NCI-H187 treated with DMSO at 0.1 percent for 48 hours (cell line): ENCODE measurements at regions not wholly inside any gene's neighbourhood (a gene's known extent, or its start where the extent isn't known, plus 50 kb on each side); places are given as distances from the start of the nearest gene placed in this dataset.

Source experiments
- DNase-seq: peaks from one replicate; lab custom pipeline; 2025; lab: John Stamatoyannopoulos, UW

- no peak for DNase-seq
Measured at GRCh38 chr1:80059940-80060339, 1053.4 kb upstream of the ADGRL4 start.

DNA sequence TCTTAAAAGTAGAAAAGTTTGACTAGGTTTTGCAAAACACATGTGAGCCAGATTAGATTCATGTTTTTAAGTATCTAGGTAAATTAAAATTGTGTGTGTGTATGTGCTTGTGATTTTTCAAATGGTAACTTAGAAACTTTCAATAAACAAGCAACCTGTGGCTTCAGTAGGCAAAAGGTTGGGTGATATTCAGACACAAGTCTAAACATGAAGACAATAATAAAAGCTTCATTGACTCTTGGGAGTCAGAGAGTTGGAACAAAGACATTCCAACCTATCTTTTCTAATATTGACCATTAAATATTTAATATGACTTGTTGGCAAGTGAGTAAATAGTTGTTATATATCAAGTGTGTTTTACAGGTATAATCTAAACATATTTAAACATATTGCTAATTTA is 1049.6 kb upstream of the ADGRL4 start:
- DNase-seq = no peak

GRCh38 chr1:80054129-80054528 is 1047.6 kb upstream of the ADGRL4 start:
- peak; percentile 83 for DNase-seq

- no peak for DNase-seq
Measured at GRCh38 chr1:80053613-80054012, 1047.1 kb upstream of the ADGRL4 start.

DNA sequence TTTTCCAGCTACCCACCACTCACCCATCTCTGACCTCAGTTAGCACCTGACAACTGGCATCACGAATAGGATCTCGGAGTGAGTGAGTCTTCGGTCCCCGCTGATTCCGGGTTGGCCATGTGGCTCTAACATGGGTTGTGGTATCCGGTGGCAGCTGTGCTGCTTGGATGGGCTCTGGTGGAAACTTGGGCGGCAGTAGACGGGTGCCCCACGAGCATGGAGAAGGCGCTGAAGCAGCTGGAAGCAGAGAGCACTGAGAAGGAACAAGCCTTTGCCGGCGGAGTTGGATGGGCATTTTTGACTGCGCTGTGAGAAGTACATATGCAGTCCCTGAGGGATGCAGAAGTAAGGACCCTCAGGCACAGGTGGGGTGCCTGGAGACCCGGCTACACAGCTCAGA is 1044.0 kb upstream of the ADGRL4 start:
- DNase-seq = no peak

- no peak for DNase-seq
Measured at GRCh38 chr1:80050085-80050484, 1043.6 kb upstream of the ADGRL4 start.

- DNase-seq = no peak
Measured at GRCh38 chr1:80048716-80049115, 1042.2 kb upstream of the ADGRL4 start.

DNA sequence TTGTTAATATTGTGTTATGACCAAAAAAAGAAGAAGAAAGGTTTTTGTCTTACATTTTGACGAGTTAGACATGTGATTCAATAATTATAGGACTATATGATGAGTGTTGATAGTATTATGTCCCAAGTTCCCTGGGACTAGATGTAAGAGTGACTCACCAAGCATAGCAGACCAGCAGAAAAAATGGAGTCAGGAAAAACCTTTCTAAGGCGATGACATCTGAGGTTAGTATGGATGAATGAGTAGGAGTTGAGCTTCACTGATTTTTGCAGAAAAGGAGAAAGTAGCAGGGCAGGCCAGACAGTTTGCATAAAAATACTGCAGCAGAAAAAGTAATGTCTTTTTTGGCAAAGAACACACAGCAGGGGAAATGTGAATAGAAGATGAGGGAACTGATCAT is 1041.3 kb upstream of the ADGRL4 start:
- no peak for DNase-seq

- DNase-seq = no peak
Measured at GRCh38 chr1:80044662-80045061, 1038.1 kb upstream of the ADGRL4 start.

DNA sequence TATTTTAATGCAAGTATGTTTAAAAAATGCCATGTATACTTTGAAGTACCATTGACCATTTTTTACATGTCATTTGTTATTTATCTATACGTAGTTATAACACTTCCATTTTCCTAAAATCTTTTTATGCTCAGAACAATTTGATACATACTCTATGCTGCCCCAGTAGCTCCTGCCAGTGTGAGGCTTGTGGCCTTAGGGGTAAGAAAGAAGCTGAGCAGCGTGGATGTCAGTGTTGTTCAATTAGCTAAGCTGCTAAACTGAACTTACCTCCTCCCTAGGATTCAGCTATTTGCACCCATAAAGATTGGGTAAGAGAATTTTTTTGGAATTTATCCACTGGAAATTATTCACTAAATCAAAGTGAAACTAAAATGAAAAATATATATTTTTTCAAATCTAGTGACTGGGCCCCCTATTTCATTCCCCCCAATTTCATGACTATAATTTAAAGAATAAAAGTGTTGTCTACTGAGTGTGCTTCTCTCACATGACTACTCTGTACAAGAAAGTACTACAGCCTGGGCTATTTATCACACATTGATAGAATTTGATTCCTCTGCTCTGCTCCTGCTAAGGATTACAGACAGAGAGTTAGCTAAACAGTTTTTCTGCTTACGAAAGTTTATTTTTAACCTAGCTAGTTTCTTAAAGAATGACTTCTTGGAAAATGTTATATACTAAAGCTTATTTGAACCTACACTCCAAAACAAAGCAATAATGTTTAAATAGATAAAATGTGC is 1030.3 kb upstream of the ADGRL4 start:
- DNase-seq = no peak

GRCh38 chr1:80023358-80023757 is 1016.8 kb upstream of the ADGRL4 start:
- no peak for DNase-seq

DNA sequence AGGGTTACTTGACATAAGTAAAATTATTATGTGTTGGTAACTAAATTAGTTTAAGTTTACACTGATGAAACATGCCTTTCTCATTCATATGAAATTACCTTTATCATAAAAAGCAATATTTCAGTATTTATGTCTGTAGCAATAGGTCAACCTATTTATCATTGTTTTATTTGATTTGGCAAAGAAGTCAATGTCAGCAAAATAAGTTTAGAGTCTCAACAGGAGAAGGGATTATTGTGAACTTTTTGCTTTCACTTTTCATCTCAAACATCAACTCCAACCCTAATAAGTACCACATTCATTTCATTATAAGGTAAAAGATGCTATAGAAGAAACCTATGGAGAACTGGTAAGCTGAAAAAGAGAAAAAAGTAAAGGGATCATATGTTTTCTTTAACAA is 1015.4 kb upstream of the ADGRL4 start:
- no peak for DNase-seq

DNA sequence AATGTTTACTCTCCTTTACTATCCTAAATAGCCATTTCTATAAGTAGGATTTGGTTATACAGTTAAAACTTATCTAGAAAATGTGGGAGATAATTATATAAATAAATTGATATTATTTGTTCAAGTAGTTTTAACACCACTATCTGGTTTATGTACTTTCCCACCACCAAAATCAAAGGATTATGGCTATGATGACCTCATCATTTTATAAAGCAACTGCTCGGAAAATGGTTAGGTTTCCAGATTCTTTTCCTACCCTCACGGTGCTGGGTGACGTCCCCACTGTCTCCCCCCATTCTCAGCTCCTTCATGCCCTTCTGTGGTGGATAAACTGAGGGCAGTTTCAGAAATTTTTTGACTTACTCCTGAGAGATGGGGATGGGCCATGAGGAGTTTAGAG is 1011.8 kb upstream of the ADGRL4 start:
- no peak for DNase-seq

DNA sequence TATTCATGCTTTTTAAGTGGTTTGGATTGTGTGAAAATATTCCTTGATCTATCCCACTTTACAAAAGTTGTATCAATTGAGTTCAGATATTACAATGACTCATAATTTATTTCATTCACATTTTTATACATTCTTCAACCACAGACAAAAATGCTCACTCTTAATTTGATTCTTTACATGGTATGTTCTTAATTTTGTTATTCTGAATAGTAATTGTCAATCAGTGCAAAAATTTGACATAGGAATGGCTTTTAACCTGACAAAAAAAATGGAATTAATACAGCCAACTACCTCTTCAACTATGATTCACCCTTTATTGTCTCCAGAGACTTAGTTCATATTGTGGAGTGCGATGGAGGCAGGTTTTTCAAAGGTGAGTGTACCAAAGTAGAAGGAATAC is 1002.4 kb upstream of the ADGRL4 start:
- DNase-seq = no peak

DNA sequence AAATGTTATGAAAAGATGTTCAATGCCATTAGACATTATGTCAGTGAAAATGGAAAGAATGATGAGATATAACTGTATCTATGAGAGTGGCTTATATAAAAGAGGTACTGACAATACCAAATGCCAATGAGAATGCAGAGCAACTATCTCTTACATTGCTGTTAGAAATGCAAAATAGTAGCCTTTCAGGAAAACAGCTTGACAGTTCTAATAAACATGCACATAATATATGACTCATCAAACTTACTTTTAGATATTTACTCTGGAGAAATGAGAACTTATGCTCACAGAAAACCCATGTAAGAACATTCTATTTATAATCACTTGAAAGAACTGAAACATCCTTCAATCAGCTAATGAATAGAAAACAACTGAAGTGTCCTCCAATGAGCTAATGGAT is 996.7 kb upstream of the ADGRL4 start:
- DNase-seq = no peak

GRCh38 chr1:79988401-79988800 is 981.9 kb upstream of the ADGRL4 start:
- no peak for DNase-seq

GRCh38 chr1:79982211-79982610 is 975.7 kb upstream of the ADGRL4 start:
- no peak for DNase-seq

DNA sequence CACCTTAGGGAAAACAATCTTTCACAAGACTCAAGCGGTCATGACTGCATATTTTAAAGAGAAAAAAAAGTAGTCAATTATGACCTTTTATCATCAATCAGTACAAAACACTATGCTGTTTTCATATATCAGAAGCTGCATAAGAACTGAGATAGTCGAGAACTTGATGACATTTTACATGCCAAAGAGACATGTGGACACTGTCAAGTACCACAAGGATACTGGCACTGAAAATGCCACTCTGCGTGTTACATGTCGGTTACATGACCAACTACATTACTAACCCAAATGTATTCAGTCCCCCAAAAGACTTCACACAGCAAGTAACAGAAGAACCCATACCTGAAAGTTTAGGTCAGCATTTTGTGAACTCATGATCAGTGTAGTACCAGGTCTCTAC is 975.0 kb upstream of the ADGRL4 start:
- no peak for DNase-seq

DNA sequence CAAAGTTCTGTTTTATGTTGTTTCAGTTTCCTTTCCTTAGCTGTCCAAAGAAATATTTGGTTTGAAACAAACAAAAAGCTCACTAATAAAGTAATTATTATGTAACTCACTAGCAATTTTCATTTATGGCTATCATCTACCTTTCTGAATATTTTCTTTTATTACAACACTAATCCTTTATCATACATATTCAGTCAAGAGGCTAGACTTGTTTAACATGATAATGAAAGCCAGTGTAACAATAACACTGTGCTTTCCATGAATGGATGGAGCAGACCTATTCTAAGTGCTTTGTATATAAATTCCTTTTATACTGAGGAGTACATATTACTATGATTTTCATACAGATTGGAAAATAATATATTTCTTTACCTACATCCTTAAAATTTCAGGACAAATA is 972.8 kb upstream of the ADGRL4 start:
- DNase-seq = no peak

DNA sequence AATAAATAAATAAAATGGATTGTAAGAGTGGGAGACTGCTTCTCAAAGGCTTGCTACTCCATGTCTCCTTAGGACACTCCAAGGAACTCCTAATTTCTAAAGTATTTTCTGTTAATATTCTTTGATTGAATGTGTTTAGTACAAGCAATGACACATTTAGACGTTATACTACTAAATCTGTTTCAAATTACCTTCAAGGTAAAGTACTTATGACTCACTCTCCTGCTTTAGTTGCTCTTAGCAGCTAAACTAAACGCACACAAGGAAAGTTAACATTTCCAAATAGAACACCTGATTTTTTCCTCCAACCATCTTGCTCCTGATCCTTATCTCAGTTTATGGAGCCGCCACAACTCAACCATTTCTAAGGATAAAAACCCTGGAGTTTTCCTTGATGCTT is 969.8 kb upstream of the ADGRL4 start:
- no peak for DNase-seq

GRCh38 chr1:79974659-79975058 is 968.1 kb upstream of the ADGRL4 start:
- DNase-seq = no peak

DNA sequence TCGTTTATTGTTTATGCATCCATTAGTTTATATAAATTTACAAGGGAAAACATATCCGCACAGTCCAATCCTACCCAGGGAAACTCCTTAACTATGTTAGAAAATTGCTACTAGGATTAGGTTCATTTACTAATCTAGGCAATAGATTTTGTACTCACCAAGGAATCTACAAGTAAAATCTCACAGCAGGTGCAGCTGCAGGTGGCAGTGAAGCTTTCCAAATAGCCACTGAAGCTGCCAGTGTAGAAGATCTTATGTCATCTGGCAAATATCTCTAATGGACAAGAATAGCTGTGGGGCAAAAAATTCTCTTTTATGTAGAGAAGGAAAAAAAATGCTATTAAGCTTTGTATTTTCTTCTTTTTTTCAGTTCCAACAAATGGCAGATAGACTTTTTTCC is 963.4 kb upstream of the ADGRL4 start:
- DNase-seq = no peak

DNA sequence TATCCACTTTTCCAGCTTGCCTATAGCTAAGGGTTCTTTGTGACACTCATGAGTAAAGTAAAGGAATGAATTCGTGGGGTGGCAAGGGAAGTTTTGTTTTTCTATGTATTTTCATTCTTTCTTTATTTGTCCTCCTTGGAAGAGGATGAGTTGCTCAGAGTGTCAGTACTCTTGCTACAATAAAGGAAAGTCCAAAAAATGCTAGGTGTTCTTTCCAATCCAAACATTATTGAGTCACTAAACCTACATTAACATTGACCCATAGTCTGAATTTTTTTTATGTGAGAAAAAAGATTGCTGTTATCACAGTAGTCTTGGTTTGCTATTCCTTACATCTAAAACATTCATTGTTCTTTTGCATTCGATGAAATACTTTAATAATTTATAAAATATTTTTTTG is 959.9 kb upstream of the ADGRL4 start:
- no peak for DNase-seq

DNA sequence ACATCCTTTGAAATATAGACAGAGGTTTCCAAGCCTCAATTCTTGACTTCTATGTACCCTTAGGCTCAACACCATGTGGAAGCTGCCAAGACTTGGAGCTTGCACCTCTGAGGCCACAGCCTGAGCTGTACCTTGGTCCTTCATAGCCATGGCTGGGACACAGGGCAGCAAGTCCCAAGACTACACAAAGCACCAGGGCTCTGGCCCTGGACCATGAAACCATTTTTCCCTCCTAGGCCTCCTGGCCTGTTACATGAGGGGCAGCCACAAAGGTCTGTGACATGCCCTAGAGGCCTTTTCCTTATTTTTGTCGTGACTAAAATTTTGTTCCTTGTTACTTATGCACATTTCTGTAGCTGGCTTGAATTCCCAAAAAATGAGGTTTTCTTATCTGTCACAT is 953.1 kb upstream of the ADGRL4 start:
- DNase-seq = no peak

GRCh38 chr1:79955966-79956365 is 949.4 kb upstream of the ADGRL4 start:
- DNase-seq = no peak
